ENCODE measurements at regions not wholly inside any gene's neighbourhood (a gene's known extent, or its start where the extent isn't known, plus 50 kb on each side); places are given as distances from the start of the nearest gene placed in this dataset.
"Not testable (repeated sequence)": the region's sequence is repeated elsewhere in the genome, so short reads cannot be mapped to it uniquely, and the experiment has no call there.

- no peak for DNase-seq (ENCODE audit: low spot score)
These were observed 262.4 kb upstream of the ACTBL2 start for GRCh38 chr5:57745029-57745428.

DNA sequence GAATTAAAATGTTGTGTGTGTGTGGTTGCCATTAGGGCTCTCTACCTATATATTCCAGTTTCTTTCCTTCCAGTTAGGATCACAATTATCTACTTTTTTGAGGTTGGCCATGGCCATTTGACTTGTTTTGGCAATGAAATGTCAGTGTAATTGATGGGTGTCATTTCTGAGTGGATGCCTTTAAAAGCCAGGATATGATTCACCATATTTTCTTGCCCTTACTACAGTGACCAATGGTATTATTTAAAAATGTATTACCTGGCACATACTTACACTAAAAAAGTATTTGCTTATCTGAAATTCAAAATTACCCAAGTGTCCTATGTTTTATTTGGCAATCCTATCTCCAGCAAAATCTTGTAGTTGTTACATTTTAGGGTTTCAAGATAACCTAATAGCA lies 258.7 kb upstream of the ACTBL2 start:
- DNase-seq (ENCODE audit: low spot score): no peak

DNA sequence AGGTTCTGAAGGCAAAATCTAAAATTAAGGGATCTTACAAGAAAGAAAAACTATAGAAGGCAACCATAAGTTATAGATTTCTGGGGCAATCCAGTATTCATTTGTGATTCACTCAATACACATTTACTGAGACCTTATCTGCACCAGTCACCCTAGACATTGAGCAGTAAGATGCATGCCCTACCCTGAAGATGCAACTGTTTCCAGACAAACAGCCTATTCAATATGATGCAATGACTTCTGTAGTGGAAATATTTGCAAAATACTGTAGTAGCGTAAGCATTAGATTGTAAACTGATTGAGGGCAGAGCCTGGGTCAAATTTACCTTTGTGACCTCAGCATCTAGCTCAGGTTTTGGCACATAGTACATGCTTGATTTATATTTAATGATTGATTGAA lies 256.2 kb upstream of the ACTBL2 start:
- no peak for DNase-seq (ENCODE audit: low spot score)

DNA sequence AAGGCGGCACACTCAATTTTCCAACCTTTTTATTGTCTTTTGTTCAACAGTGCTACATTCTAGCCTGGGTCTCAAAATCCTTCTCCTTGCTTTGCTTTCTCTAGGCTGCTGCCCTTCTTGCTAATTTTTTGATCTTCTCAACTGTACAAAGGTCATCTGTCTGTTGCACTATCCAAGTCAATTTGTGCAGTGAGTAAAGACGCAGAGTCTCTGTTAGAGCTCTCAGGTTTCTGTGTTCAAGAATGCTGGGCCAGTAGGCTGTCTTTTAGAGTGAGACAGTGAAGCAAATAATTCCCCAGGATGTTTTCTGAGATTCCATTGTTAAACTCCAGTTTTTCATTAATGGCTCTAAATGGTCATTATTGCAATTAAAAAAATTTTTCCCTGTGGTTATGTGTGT lies 255.7 kb upstream of the ACTBL2 start:
- no peak for DNase-seq (ENCODE audit: low spot score)

DNA sequence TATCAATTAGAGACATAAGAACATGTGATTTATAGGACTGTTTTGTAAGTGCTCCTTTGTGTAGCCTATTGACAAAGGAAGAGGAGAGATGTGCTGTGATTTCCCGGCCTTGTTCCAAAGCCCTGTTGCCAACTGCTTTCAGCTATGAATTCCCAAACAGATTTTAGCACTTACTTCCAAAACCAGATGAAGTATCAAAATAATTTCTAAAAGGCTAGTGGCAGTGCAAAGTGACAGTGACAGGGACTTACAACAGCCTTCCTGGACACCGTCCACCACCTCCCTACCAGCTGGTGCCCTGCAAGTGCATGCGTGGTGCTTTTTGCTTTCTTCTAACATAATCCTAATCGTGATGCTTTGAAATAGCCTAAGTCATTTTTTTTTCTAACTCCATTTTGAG lies 254.1 kb upstream of the ACTBL2 start:
- no peak for DNase-seq (ENCODE audit: low spot score)

DNA sequence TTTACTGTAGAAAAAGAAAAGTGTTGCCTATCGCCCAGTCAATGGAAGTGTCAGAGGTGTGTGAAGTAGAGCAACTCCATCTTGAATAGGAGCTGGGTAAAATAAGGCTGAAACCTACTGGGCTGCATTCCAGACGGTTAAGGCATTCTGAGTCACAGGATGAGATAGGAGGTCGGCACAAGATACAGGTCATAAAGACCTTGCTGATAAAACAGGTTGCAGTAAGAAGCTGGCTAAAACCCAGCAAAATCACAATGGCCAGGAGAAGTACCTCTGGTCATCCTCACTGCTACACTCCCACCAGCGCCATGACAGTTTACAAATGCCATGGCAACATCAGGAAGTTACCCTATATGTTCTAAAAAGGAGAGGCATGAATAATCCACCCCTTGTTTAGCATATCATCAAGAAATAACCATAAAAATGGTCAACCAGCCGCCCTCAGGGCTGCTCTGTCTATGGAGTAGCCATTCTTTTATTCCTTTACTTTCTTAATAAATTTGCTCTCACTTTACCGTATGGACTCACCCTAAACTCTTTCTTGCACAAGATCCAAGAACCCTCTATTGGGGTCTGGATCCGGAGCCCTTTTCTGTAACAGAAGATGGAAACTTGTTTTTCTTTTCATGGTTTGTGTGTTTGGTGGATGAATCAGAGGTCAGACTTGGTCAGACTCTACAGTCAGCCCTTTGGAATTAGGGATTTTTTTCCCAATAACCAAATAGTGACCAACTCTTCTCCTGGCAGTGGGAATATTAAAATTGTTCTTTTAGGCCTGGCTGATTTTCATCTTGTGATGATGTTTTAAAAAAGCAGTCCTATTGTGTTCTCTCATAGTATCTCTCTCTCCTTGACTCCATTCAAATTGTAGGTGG lies 252.9 kb upstream of the ACTBL2 start:
- peak; percentile 61 for DNase-seq (ENCODE audit: low spot score)

DNA sequence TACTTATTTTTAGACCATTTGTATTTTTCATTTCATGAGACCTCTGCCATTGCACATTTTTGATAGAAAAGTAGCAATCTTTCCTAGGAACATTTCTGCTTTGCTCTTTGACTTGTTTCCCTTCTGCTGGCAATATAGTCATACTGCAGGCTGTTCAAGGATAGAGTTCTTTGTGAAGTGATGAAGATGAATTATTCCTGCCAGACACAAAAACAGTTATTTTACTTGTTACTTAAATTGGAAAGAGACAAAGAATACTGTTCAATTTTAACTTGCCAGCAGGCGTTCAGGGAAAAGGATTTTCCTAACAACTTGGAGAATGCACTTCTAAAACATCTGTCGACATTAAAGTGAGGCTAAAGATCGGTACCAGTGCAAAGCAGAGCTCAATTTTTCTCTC lies 251.7 kb upstream of the ACTBL2 start:
- no peak for DNase-seq (ENCODE audit: low spot score)

- DNase-seq (ENCODE audit: low spot score): no peak
These were observed 245.0 kb upstream of the ACTBL2 start for GRCh38 chr5:57727591-57727990.

- no peak for DNase-seq (ENCODE audit: low spot score)
These were observed 243.3 kb upstream of the ACTBL2 start for GRCh38 chr5:57725658-57726504.

DNA sequence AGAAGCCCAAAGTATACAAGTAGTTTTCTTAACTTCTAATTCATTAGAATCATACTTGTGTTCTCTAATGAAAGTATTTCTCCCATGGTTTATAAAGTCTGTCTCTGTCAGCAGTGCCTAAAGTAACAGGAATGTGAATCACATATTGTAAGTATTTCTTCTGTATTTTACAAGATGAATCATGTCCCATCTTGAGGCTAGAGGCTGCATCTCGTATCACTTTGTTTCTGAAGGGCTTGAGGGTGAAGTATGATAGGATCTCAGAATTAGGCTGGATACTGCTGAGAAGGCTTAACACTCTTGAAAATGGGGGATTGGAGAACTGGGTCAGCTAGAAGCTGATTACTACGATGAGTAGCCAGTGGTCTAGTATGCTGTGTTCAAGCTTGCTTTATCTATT lies 242.2 kb upstream of the ACTBL2 start:
- DNase-seq (ENCODE audit: low spot score): no peak

- DNase-seq (ENCODE audit: low spot score): no peak
These were observed 238.6 kb upstream of the ACTBL2 start for GRCh38 chr5:57721226-57721625.

DNA sequence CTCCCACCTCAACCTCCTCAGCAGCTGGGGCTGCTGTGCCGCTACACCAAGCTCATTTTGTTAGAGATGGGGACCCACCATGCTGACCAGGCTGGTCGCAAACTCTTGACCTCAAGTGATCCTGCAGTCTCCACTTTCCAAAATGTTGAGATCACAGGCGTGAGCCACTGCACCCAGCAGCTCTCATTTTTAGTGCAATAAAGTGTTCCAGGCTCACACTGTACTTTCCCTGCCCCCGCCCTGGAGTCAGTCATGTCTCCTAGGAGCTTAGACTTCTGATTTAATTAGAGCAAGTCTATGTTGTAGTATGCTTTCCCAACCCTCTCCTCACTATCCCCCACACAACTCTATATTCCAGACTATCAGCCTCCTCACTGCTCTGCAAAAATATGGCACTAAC lies 238.0 kb upstream of the ACTBL2 start:
- DNase-seq (ENCODE audit: low spot score): no peak

GRCh38 chr5:57719216-57719615 lies 236.6 kb upstream of the ACTBL2 start:
- DNase-seq (ENCODE audit: low spot score): no peak

DNA sequence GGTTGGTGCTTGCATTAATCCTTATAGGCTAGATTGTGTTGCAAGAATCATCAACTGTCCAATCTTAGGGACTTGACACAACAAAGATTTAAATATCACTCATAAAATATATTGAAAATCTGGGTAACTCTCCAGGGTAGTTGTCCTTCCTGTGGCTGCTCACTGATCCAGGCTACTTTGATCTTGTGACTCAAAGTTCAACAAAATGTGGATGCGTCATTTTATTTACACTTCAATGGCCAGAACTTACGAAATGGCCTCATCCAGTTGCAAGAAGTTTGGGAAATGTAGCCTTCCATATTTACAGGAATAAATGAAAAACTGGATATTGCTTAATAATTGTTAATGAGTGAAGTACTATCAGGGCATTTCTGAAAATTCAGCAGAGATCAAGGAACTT lies 235.5 kb upstream of the ACTBL2 start:
- peak; percentile 37 for DNase-seq (ENCODE audit: low spot score)

DNA sequence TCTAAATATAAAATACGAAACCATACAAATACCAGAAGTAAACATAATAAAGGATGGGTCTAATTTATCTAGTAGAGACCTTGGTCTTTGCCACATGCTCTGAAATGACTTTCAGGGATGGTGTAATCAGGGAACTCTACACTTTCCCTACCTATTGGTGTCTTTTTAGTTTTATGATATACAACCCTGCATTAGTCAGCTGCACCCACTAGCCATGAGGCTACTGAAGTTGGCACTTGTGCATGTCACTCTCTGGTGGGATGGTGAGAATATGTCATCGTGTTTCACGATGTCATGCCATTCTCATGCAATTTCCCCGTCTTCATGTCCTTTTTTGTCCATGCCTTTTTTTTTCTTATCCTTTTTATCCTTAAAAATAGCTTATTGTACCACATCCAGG lies 234.9 kb upstream of the ACTBL2 start:
- no peak for DNase-seq (ENCODE audit: low spot score)

DNA sequence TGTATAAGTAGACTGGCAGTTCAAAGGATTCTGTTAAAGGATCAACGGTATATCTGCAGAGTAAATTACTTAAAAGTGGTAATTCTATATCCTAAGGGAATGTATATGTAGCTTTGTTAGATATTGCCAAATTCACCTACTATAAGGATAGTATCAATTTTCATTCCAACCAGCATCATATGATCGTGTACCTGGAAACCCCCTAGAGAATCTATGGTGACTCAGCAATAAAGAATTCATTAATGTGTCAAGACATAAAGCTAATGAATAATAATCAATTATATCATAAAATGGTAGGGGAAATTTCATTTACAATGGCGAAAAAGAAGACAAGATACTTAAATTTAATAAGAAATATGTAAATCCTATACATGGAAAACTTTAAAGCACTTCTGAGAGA lies 234.1 kb upstream of the ACTBL2 start:
- no peak for DNase-seq (ENCODE audit: low spot score)

DNA sequence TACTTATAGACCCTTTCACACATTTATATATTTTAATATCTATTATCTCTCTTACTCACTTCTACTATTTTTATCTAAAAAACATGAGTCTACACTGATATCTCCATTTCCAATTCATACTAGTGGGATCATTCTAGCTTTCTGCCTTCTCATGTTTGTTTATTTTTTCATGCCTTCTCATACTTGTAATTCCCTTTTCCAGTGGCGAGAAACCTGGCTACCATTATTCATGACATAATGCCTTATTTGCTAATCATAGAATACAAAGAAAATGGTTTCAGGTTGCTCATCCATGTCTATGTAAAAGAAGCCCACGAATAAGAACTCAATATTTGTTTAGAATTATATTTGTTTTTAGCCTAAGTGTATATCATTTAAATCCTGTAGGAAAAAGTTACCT lies 232.7 kb upstream of the ACTBL2 start:
- DNase-seq (ENCODE audit: low spot score): no peak

GRCh38 chr5:57713535-57713934 lies 230.9 kb upstream of the ACTBL2 start:
- not testable (repeated sequence) for DNase-seq (ENCODE audit: low spot score)

DNA sequence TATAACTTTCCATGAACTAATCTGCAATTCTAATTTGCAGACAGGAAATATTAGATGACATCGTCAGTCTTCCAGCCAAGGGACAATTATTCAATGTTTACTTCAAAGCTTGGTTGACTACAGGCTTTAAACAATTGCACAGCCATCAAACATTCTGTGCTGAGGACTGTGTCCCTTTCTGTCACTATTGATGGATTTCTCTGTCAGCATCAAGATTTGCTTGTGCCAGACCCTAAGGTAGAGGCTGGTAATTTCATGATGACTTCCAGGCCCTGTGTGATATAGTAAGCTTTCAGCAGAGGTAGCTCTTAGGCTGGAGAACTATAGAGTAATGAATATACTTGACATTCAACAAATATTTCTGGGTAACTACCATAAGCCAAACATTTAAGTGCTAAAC lies 229.3 kb upstream of the ACTBL2 start:
- no peak for DNase-seq (ENCODE audit: low spot score)

- no peak for DNase-seq (ENCODE audit: low spot score)
These were observed 228.9 kb upstream of the ACTBL2 start for GRCh38 chr5:57711471-57711870.

DNA sequence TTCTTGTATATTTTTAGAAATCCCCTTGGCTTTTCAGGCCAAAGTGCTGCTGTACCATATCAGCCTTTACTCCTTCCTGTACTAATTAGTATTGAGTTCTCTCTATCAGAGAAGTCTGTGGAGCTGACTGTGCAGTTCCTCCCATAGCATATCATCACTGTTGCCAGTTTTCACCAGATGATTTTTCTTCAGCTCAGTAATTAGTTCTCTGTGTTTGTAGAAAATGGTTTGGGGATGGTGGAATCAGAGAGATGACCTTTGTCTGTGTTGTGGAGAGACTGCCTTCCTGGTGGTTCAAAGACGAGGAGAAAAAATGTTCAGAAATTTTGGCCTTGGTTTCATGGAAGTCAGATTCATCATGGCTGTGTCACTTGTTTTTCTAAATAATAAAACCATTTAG lies 227.5 kb upstream of the ACTBL2 start:
- DNase-seq (ENCODE audit: low spot score): no peak

DNA sequence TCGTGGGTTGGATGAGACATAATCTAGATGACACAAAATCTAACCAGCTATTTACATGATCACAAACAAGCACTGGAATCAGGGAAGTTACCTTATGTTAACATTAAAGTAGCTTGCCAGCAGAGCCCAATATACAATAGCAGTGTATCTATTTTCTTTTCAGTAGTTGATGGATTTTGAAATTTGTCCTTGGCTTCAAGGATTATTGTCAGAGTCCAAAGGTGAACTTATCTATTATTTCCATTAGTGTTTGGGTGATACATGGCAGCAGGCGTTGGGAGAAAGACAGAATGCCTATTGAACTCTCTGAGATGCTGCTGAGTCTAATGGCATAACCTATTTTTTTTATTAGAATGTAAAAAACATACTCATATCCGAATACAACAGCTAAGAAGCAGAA lies 223.2 kb upstream of the ACTBL2 start:
- DNase-seq (ENCODE audit: low spot score): no peak

DNA sequence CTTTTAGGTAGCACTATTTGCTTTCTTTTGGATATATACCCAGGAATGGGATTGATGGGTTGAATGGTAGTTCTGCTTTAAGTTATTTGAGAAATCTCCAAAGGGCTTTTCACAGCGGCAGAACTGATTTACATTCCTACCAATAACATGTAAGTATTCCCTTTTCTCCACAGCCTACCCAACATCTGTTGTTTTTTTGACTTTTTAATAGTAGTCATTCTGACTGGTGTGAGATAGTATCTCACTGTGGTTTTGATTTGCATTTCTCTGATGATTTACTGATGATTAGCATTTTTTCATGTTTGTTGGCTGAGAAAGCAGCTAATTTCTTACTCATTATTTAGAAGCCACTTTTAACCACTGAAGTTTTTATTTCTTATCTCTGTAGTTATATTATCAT lies 221.1 kb upstream of the ACTBL2 start:
- no peak for DNase-seq (ENCODE audit: low spot score)
